ENCODE measurements at regions not wholly inside any gene's neighbourhood (a gene's known extent, or its start where the extent isn't known, plus 50 kb on each side); places are given as distances from the start of the nearest gene placed in this dataset.

- TF ChIP-seq CTCF (IDR thresholded peaks at IDR 0.05; ENCODE audit: low read length) = no peak
- TF ChIP-seq EZH2phosphoT487 (IDR thresholded peaks at IDR 0.05; ENCODE audit: low read length) = no peak
- no peak for TF ChIP-seq EZH2 (optimal IDR thresholded peaks at IDR 0.05; ENCODE audit: low read depth, low read length)
These were observed 570.5 kb upstream of the CFAP20DC start for GRCh38 chr3:59620325-59620724.

All from MM.1S (cell line).